LNCaP clone FGC (cell line): ENCODE measurements at regions not wholly inside any gene's neighbourhood (a gene's known extent, or its start where the extent isn't known, plus 50 kb on each side); places are given as distances from the start of the nearest gene placed in this dataset.

ENCODE experiments used
- DNase-seq: peaks from one replicate; pipeline ENCODE4 v3.0.0-alpha.2; 2011; ENCODE audit warnings: low read depth
- H3K4me3 ChIP-seq: 2 replicates; pipeline ENCODE4 v1.5.1; 2011; ENCODE audit warnings: mild to moderate bottlenecking, low read depth, low read length, control low read depth
- TF ChIP-seq, protein P1 (sequence below): IDR thresholded peaks from 2 replicates; pipeline ENCODE4 v1.5.1; 2012; ENCODE audit warnings: mild to moderate bottlenecking; ENCODE audit not compliant: control insufficient read depth, insufficient read depth; ENCODE audit errors: extremely low read depth

DNA sequence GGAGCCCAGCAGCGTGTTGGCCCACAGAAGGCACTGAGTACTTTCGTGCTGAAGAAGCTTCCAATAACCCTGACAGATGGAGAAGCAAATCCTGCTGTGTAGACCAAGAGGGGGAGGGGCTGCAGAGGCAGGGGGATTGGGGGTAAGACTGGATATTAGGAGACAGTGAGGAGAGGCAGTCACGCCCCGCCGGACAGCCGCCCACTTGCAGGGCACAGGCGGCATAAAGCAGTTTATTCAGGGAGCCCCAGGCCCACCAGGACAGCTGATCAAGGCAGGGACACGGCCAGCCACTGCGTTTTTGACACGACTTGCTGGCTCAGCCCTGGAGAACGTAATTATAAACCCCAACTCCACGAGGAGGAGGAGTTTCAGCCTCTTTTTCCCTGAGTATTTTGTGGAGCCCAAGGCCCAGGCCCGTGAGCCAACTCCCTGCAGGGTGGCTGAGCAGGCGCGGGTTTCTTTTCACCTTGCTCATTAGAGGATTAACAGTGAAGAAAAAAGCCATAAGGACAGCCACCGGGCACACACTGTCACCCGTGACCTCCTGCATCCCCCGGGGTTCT, 177.9 kb downstream of the TFAP2C start:
- TF ChIP-seq, protein P1, sequence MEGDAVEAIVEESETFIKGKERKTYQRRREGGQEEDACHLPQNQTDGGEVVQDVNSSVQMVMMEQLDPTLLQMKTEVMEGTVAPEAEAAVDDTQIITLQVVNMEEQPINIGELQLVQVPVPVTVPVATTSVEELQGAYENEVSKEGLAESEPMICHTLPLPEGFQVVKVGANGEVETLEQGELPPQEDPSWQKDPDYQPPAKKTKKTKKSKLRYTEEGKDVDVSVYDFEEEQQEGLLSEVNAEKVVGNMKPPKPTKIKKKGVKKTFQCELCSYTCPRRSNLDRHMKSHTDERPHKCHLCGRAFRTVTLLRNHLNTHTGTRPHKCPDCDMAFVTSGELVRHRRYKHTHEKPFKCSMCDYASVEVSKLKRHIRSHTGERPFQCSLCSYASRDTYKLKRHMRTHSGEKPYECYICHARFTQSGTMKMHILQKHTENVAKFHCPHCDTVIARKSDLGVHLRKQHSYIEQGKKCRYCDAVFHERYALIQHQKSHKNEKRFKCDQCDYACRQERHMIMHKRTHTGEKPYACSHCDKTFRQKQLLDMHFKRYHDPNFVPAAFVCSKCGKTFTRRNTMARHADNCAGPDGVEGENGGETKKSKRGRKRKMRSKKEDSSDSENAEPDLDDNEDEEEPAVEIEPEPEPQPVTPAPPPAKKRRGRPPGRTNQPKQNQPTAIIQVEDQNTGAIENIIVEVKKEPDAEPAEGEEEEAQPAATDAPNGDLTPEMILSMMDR = no peak
- H3K4me3 ChIP-seq = no peak overlapping the region
- DNase-seq = no peak

DNA sequence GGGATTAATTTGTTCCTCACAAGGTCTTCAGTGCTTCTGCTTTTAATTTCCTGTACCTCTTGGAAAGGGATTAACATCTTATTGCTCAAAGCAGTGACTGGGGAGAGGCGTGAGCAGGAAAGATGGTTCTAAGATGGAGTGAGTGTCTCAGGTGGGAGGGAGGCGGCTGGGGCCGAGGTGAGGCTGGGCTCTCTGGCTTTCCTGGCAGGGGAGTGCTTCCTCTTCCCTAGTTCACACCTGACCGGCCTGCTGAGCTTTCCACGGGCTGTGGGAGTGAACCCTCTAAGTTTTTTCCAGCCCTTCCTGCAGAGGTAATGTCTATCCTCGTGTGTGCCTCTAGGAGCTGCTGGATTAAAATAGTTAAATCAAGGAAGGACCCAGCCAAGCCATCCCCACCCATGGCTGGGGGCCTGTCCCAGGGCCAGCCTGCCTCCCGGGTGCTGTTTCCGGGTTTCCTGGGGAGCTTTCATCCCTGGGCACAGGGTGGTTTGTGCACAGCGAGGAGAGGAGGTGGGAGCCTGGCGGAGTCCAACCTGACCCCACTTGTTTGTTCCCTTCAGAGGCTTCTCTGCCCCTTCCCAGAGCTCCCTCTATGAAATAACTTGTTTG, 179.1 kb downstream of the TFAP2C start:
- no peak overlapping the region for H3K4me3 ChIP-seq
- no peak for DNase-seq
- TF ChIP-seq, protein P1 = no peak

DNA sequence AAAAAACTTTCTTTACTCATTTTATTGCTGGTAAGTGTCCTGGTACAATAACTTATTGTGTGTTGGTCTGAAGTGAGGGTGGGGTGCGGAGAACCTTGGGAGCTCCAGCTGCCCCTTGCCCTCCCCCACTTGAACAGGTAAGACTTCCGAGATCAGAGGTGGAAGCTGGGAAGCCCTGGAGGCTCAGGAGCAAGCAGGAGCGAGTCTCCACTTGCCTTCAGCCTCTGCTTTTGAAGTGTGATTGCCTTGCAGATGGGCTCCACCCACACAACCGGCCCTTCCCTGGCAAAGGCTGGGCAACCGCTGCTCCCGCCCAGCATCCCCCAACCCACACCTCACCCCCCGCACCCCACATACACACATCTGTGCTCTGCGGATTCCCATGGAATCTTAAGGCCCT, 179.6 kb downstream of the TFAP2C start:
- TF ChIP-seq, protein P1 = no peak
- H3K4me3 ChIP-seq = no peak overlapping the region
- no peak for DNase-seq

DNA sequence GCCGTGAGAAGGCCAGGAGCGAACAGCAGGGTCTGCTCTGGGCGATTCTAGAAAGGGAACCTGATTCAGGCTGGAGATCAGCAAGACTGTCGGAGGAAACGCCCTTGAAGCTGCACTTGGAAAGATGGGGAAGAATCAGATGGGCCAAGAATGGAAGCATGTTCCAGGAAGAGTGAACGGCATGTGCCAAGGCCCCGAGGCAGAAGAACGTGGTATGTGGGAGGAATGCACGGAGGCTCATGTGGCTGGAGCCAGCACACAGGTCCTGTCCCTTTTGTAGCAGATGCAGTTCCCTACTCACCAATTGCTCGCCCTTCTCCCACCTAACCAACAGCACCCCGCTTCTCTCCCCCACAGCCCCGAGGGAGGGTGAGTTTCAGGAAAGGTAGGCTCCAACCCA, 180.6 kb downstream of the TFAP2C start:
- H3K4me3 ChIP-seq = no peak overlapping the region
- DNase-seq = no peak
- TF ChIP-seq, protein P1 = no peak

DNA sequence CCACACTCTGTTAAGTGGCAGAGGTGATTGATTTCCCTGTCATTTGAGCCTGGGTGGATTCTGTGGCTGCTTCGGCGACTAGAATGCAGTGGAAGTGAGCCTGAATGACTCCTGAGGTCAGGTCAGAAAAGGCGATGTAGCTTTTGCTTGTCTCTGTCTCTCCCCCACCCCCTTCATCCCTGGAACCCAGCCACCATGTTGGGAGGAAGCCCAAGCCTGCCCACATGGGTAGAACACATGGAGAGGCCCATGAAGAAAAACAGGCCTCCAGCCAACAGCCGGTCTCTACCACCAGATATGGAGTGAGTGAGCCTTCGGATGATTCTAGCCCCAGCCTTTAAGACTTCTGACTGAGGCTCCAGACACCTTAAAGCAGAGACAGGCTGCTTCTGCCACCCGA, 181.0 kb downstream of the TFAP2C start:
- no peak for DNase-seq
- TF ChIP-seq, protein P1 = no peak

DNA sequence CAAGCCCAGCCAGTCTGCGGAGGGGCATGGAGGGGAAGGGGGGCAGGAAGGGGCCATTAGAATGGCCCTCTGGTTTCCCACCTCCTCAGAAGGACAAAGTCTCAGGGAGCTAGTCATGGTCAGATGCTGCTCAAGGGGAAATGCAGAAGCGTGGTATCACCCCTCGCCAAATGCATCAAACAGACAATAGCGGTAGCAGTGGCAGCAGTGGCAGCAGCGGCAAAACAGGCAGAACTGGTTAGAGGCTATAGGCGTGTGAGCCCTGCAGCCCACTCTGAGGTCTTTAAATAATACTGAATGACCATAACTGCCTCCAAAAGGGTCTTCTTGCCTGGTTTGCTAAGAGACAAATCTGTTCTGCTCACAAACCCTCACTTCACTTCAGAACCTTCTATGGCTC, 186.7 kb downstream of the TFAP2C start:
- no peak overlapping the region for H3K4me3 ChIP-seq
- DNase-seq = no peak
- TF ChIP-seq, protein P1 = no peak

More for the DNA sequence above, 181.0 kb downstream of the TFAP2C start:
- no peak overlapping the region for H3K4me3 ChIP-seq

DNA sequence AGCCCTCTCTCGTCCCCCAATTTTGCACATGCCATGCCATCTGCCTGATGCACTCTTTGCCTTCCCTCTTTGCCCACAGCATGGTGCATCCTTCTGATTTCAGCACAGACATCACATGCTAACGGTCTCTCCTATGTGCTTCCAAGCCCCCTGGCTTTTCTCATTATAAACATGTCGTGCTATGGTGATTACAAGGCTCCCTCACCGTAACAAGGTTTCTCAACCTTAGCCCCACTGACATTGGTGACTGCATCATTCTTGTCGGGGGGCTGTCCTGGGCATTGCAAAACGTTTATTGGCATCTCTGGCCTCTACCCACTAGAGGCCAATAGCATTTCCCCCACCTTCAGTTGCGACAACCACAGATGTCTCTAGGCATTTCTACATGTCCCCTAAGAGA, 187.2 kb downstream of the TFAP2C start:
- DNase-seq = no peak
- TF ChIP-seq, protein P1 = no peak
- no peak overlapping the region for H3K4me3 ChIP-seq
